HEK293 (cell line): ENCODE measurements at regions not wholly inside any gene's neighbourhood (a gene's known extent, or its start where the extent isn't known, plus 50 kb on each side); places are given as distances from the start of the nearest gene placed in this dataset.

Experiments used
- CTCF ChIA-PET: fragments of 350-600 bp; formaldehyde crosslinking; extraction: SDS; loops from one replicate; lab custom pipeline; 2021; ENCODE audit warnings: antibody characterized with exemption; lab: Yijun Ruan, JAX
- POLR2A ChIA-PET: fragments of 300-600 bp; formaldehyde crosslinking; extraction: SDS; loops from one replicate; lab custom pipeline; 2020; ENCODE audit warnings: antibody characterized with exemption, inconsistent platforms; lab: Yijun Ruan, JAX
- H3K27ac ChIP-seq: fragments of 200-500 bp; sonication (Bioruptor generic); 2 replicates; pipeline ENCODE4 v1.5.1; 2014; ENCODE audit warnings: low read depth, low read length, control low read depth, inconsistent platforms; ENCODE audit errors: extremely low read depth
- H3K36me3 ChIP-seq, 2 experiments: fragments of 200-500 bp in 1 of 2; sonication (Bioruptor generic) in 1 of 2; 1 replicate in 1 of 2; 2 replicates in 1 of 2; pipeline ENCODE4 v1.5.1; 2014 to 2017; ENCODE audit warnings: inconsistent platforms in 2 of 2, low read length in 2 of 2; ENCODE audit not compliant: control insufficient read depth in 2 of 2, insufficient read depth in 1 of 2
- H3K4me1 ChIP-seq: fragments of 200-500 bp; sonication (Bioruptor generic); 2 replicates; pipeline ENCODE4 v1.5.1; 2014; ENCODE audit warnings: mild to moderate bottlenecking, low read length, inconsistent platforms; ENCODE audit not compliant: control insufficient read depth, insufficient read depth
- H3K4me3 ChIP-seq: 2 replicates; pipeline ENCODE4 v1.5.1; 2011; ENCODE audit warnings: low read depth, mild to moderate bottlenecking, control low read depth, low read length, moderate library complexity
- H3K9me3 ChIP-seq: fragments of 200-500 bp; sonication (Bioruptor generic); 2 replicates; pipeline ENCODE4 v1.5.1; 2014; ENCODE audit warnings: low read depth, low read length, inconsistent platforms; ENCODE audit not compliant: control insufficient read depth, insufficient read depth
- KLF10 ChIP-seq: fragments of 450-650 bp; IDR thresholded peaks from 2 replicates; pipeline ENCODE4 v1.5.1; 2018; ENCODE audit warnings: missing biosample characterization, mild to moderate bottlenecking, missing genetic modification characterization
- KLF16 ChIP-seq: fragments of 450-650 bp; formaldehyde crosslinking; IDR thresholded peaks from 2 replicates; pipeline ENCODE4 v1.5.1; 2017; ENCODE audit warnings: missing biosample characterization, missing genetic modification characterization
- KLF9 ChIP-seq: fragments of 450-650 bp; formaldehyde crosslinking; IDR thresholded peaks from 2 replicates; pipeline ENCODE4 v1.5.1; 2016; ENCODE audit warnings: missing biosample characterization, missing genetic modification characterization, low read depth
- ZBTB49 ChIP-seq: fragments of 450-650 bp; formaldehyde crosslinking; IDR thresholded peaks from 2 replicates; pipeline ENCODE4 v1.5.1; 2016; ENCODE audit warnings: missing biosample characterization, missing genetic modification characterization, low read depth
- ZBTB8A ChIP-seq: fragments of 450-650 bp; formaldehyde crosslinking; IDR thresholded peaks from 2 replicates; pipeline ENCODE4 v1.5.1; 2016; ENCODE audit warnings: missing biosample characterization, missing genetic modification characterization
- ZFP37 ChIP-seq: fragments of 450-650 bp; formaldehyde crosslinking; IDR thresholded peaks from 2 replicates; pipeline ENCODE4 v1.5.1; 2016; ENCODE audit warnings: missing biosample characterization, missing genetic modification characterization
- ZNF16 ChIP-seq: fragments of 450-650 bp; formaldehyde crosslinking; IDR thresholded peaks from 2 replicates; pipeline ENCODE4 v1.5.1; 2016; ENCODE audit warnings: low read depth, missing biosample characterization, missing genetic modification characterization
- ZNF202 ChIP-seq: fragments of 450-650 bp; formaldehyde crosslinking; IDR thresholded peaks from 2 replicates; pipeline ENCODE4 v1.5.1; 2016; ENCODE audit warnings: missing biosample characterization, missing genetic modification characterization, borderline replicate concordance
- ZNF239 ChIP-seq: fragments of 450-650 bp; formaldehyde crosslinking; IDR thresholded peaks from 2 replicates; pipeline ENCODE4 v1.5.1; 2016; ENCODE audit warnings: missing biosample characterization, missing genetic modification characterization
- ZNF24 ChIP-seq: fragments of 450-650 bp; formaldehyde crosslinking; IDR thresholded peaks from 2 replicates; pipeline ENCODE4 v1.5.1; 2016; ENCODE audit warnings: missing biosample characterization, missing genetic modification characterization
- ZNF324 ChIP-seq: fragments of 450-650 bp; formaldehyde crosslinking; IDR thresholded peaks from 2 replicates; pipeline ENCODE4 v1.5.1; 2016; ENCODE audit warnings: missing biosample characterization, missing genetic modification characterization
- ZNF335 ChIP-seq: fragments of 450-650 bp; formaldehyde crosslinking; conservative IDR thresholded peaks from 2 replicates; pipeline ENCODE4 v1.5.1; 2016; ENCODE audit warnings: missing biosample characterization, missing genetic modification characterization
- ZNF48 ChIP-seq: fragments of 450-650 bp; formaldehyde crosslinking; IDR thresholded peaks from 2 replicates; pipeline ENCODE4 v1.5.1; 2016; ENCODE audit warnings: missing biosample characterization, missing genetic modification characterization
- ZNF544 ChIP-seq: fragments of 450-650 bp; formaldehyde crosslinking; IDR thresholded peaks from 2 replicates; pipeline ENCODE4 v1.5.0; 2017; ENCODE audit warnings: missing biosample characterization, missing genetic modification characterization
- ZNF585B ChIP-seq: fragments of 450-650 bp; formaldehyde crosslinking; IDR thresholded peaks from 2 replicates; pipeline ENCODE4 v1.5.1; 2016; ENCODE audit warnings: missing biosample characterization, missing genetic modification characterization
- ZNF624 ChIP-seq: fragments of 450-650 bp; formaldehyde crosslinking; IDR thresholded peaks from 2 replicates; pipeline ENCODE4 v1.5.1; 2017; ENCODE audit warnings: missing biosample characterization, missing genetic modification characterization
- ZNF626 ChIP-seq: fragments of 450-650 bp; sonication (Bioruptor Pico); formaldehyde crosslinking; IDR thresholded peaks from 2 replicates; pipeline ENCODE4 v1.5.1; 2018; ENCODE audit warnings: missing biosample characterization, missing genetic modification characterization, inconsistent platforms
- ZNF639 ChIP-seq: fragments of 450-650 bp; formaldehyde crosslinking; IDR thresholded peaks from 2 replicates; pipeline ENCODE4 v1.5.1; 2016; ENCODE audit warnings: missing biosample characterization, missing genetic modification characterization
- ZNF670 ChIP-seq: fragments of 450-650 bp; formaldehyde crosslinking; IDR thresholded peaks from 2 replicates; pipeline ENCODE4 v1.5.1; 2016; ENCODE audit warnings: missing biosample characterization, missing genetic modification characterization, low read depth
- ZNF701 ChIP-seq: fragments of 450-650 bp; formaldehyde crosslinking; IDR thresholded peaks from 2 replicates; pipeline ENCODE4 v1.5.1; 2016; ENCODE audit warnings: missing biosample characterization, missing genetic modification characterization
- ZNF843 ChIP-seq: fragments of 450-650 bp; formaldehyde crosslinking; IDR thresholded peaks from 2 replicates; pipeline ENCODE4 v1.5.1; 2016; ENCODE audit warnings: missing biosample characterization, missing genetic modification characterization
- ZXDB ChIP-seq: fragments of 450-650 bp; formaldehyde crosslinking; IDR thresholded peaks from 2 replicates; pipeline ENCODE4 v1.5.1; 2016; ENCODE audit warnings: missing biosample characterization, missing genetic modification characterization
- TF ChIP-seq, protein P1 (sequence below): fragments of 450-650 bp; formaldehyde crosslinking; IDR thresholded peaks from 2 replicates; pipeline ENCODE4 v1.5.1; 2017; ENCODE audit warnings: missing biosample characterization, missing genetic modification characterization

DNA sequence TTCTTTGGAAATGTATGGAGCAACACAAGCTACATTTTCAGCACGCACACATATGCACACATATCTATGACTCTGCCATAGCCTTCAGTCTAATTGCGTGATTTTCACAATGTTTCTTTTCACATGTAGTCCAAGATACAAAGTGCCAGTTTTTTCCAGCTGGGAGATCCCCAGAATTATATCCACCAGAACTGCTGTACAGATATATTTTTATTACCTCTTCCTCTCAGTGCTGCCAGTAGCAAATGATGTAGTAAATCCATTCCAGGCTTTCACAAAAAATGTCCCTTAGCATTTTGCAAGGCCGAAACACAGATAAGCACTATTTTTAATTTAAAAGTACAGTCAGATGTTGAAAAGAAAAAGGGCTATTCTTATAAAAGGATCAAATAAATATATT, 719.8 kb upstream of the SEMA6D start:
- Histone ChIP-seq H3K4me3 (no peak overlapping the region), H3K4me1 (no peaks in the 10 kb centered on the region), H3K27ac (no peak overlapping the region), H3K36me3 (no peaks in the 10 kb centered on the region), H3K9me3 (no peaks in the 10 kb centered on the region)
- POLR2A ChIA-PET = no interaction called here
- CTCF ChIA-PET = no interaction called here
- TF ChIP-seq ZBTB8A (tag by site-specific recombination) (no peak), ZNF48 (tag by site-specific recombination) (no peak), ZNF202 (no peak), ZNF239 (no peak), ZNF335 (tag by site-specific recombination) (no peak), ZXDB (tag by site-specific recombination) (no peak), KLF9 (tag by site-specific recombination) (no peak), ZFP37 (tag by site-specific recombination) (no peak), ZNF16 (tag by site-specific recombination) (no peak), ZNF324 (tag by site-specific recombination) (no peak), KLF16 (no peak), ZNF843 (no peak)
- TF ChIP-seq, protein P1, sequence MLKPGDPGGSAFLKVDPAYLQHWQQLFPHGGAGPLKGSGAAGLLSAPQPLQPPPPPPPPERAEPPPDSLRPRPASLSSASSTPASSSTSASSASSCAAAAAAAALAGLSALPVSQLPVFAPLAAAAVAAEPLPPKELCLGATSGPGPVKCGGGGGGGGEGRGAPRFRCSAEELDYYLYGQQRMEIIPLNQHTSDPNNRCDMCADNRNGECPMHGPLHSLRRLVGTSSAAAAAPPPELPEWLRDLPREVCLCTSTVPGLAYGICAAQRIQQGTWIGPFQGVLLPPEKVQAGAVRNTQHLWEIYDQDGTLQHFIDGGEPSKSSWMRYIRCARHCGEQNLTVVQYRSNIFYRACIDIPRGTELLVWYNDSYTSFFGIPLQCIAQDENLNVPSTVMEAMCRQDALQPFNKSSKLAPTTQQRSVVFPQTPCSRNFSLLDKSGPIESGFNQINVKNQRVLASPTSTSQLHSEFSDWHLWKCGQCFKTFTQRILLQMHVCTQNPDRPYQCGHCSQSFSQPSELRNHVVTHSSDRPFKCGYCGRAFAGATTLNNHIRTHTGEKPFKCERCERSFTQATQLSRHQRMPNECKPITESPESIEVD (tag by site-specific recombination) = no peak

DNA sequence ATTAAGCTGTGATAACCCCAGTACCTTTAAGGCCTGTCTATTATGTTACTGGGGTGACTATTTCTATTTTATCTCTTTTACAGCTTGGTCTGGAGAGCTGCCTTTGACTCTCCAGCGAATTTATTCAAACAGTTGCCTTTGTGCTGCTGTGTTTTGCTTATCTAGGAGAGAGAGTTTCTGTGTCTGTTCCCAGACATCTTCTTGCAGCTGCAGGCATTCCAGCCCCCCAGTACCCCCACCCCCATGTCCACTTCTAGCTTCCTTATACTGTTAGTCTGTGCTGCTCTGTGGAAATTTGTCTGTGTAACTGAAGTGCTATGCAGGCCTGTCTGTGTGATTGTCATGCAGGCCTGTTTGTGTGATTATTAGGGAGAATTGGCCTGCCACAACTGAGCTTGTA, 713.7 kb upstream of the SEMA6D start:
- CTCF ChIA-PET = interaction anchor here (0.6 kb wide), 1 partner anchor 579 kb away, joined by 3 read pairs; no protein-coding TSS in a partner anchor
- Histone ChIP-seq H3K4me1 (no peaks in the 10 kb centered on the region), H3K36me3 (no peaks in the 10 kb centered on the region), H3K4me3 (no peak overlapping the region), H3K9me3 (no peaks in the 10 kb centered on the region), H3K27ac (no peak overlapping the region)
- POLR2A ChIA-PET = no interaction called here
- no peak for TF ChIP-seq ZNF639
- TF ChIP-seq ZNF626 (tag by site-specific recombination) = no peak
- TF ChIP-seq ZNF24 (tag by site-specific recombination) = no peak
- TF ChIP-seq ZBTB49 (tag by site-specific recombination) = no peak
- TF ChIP-seq ZNF544 (tag by site-specific recombination) = no peak
- no peak for TF ChIP-seq ZNF701 (tag by site-specific recombination)
- no peak for TF ChIP-seq ZNF16 (tag by site-specific recombination)
- no peak for TF ChIP-seq ZNF585B (tag by site-specific recombination)
- no peak for TF ChIP-seq ZNF670 (tag by site-specific recombination)
- TF ChIP-seq ZFP37 (tag by site-specific recombination) = no peak
- no peak for TF ChIP-seq ZXDB (tag by site-specific recombination)
- TF ChIP-seq ZNF624 (tag by site-specific recombination) = no peak
- TF ChIP-seq KLF10 (tag by site-specific recombination) = no peak
